GM12878 (cell line): ENCODE measurements at regions not wholly inside any gene's neighbourhood (a gene's known extent, or its start where the extent isn't known, plus 50 kb on each side); places are given as distances from the start of the nearest gene placed in this dataset.

Experiments
- ATAC-seq: fragments of 200-7000 bp; cut with Tn5 transposase; 3 replicates; pipeline ENCODE4 v1.9.1; 2020; ENCODE audit warnings: mild to moderate bottlenecking, moderate library complexity
- BruUV-seq: library from RNA; stranded (reverse); fragments of 400-500 nt; replicated peaks from 2 replicates; lab custom pipeline; 2021; lab: Mats Ljungman, UMichigan
- CTCF ChIA-PET: fragments of 300-600 bp; sonication (Branson Sonifier 250); formaldehyde crosslinking; extraction: SDS; loops from one replicate; lab custom pipeline; 2021; ENCODE audit warnings: inconsistent platforms; lab: Yijun Ruan, JAX
- POLR2A ChIA-PET: fragments of 350-600 bp; formaldehyde crosslinking; extraction: SDS; loops from one replicate; lab custom pipeline; 2021; ENCODE audit warnings: inconsistent platforms; lab: Charles Lee
- RAD21 ChIA-PET: fragments of 300-600 bp; sonication (Branson Sonifier 250); formaldehyde crosslinking; loops from one replicate; lab custom pipeline; 2023; ENCODE audit warnings: antibody characterized with exemption; ENCODE audit not compliant: unreplicated experiment; lab: Charles Lee
- SMC1A ChIA-PET: fragments of 300-600 bp; sonication (Branson Sonifier 250); formaldehyde crosslinking; loops from one replicate; lab custom pipeline; 2023; ENCODE audit not compliant: unreplicated experiment, uncharacterized antibody; lab: Charles Lee
- DNase-seq: peaks from one replicate; pipeline ENCODE4 v3.0.0-alpha.2; 2011; ENCODE audit warnings: low read depth, low spot score
- FAIRE-seq: peaks from 3 replicates; lab custom pipeline; 2011; peaks lifted over from hg19 to GRCh38; lab: Jason Lieb, UNC
- H2AFZ ChIP-seq: 2 replicates; pipeline ENCODE4 v1.6.0; 2011; ENCODE audit warnings: low read depth, low read length, control low read depth; ENCODE audit not compliant: control insufficient read depth
- H3K27ac ChIP-seq: 2 replicates; pipeline ENCODE4 v1.5.1; 2011; ENCODE audit warnings: control low read depth; ENCODE audit not compliant: control insufficient read depth, insufficient read depth
- H3K27me3 ChIP-seq, 2 experiments: replicated peaks in 1 of 2; 2 replicates each; pipeline versions ENCODE4 v1.6.0 to v1.6.1; 2011; ENCODE audit warnings: low read length in 1 of 2; ENCODE audit not compliant: control insufficient read depth in 2 of 2, insufficient read depth in 2 of 2
- H3K36me3 ChIP-seq, 2 experiments: 2 replicates each; pipeline ENCODE4 v1.5.1; 2011; ENCODE audit warnings: low read length in 1 of 2; ENCODE audit not compliant: control insufficient read depth in 2 of 2, insufficient read depth in 2 of 2
- H3K4me1 ChIP-seq: 2 replicates; pipeline ENCODE4 v1.6.1; 2011; ENCODE audit warnings: mild to moderate bottlenecking, low read length, moderate library complexity, mixed read lengths; ENCODE audit not compliant: control insufficient read depth, insufficient read depth
- H3K4me2 ChIP-seq: 2 replicates; pipeline ENCODE4 v1.6.0; 2011; ENCODE audit warnings: control low read depth; ENCODE audit not compliant: control insufficient read depth, insufficient read depth
- H3K4me3 ChIP-seq: fragments of 200-600 bp; sonication (generic); 2 replicates; pipeline ENCODE4 v1.5.1; 2016
- H3K79me2 ChIP-seq: 2 replicates; pipeline ENCODE4 v1.6.0; 2011; ENCODE audit warnings: low read length; ENCODE audit not compliant: control insufficient read depth, insufficient read depth
- H3K9ac ChIP-seq: 2 replicates; pipeline ENCODE4 v1.8.0; 2011; ENCODE audit warnings: low read length, control low read depth, mixed read lengths; ENCODE audit not compliant: control insufficient read depth, insufficient read depth
- H3K9me3 ChIP-seq: replicated peaks from 3 replicates; pipeline ENCODE4 v1.5.1; 2011; ENCODE audit warnings: mild to moderate bottlenecking, low read length; ENCODE audit not compliant: control insufficient read depth, insufficient read depth
- H4K20me1 ChIP-seq: 2 replicates; pipeline ENCODE4 v1.6.0; 2011; ENCODE audit not compliant: control insufficient read depth, insufficient read depth
- BMI1 ChIP-seq: fragments of 450-650 bp; IDR thresholded peaks from 2 replicates; pipeline ENCODE4 v1.6.1; 2016; ENCODE audit warnings: mild to moderate bottlenecking, moderate library complexity, borderline replicate concordance
- CBX3 ChIP-seq: fragments of 200-600 bp; sonication (generic); IDR thresholded peaks from 2 replicates; pipeline ENCODE4 v1.6.1; 2016; ENCODE audit warnings: low read depth, borderline replicate concordance
- CHD1 ChIP-seq: IDR thresholded peaks from 2 replicates; pipeline ENCODE4 v1.6.1; 2012; ENCODE audit warnings: low read depth, low read length, improper control_type of control experiment
- ETV6 ChIP-seq, 2 experiments: fragments of 450-650 bp in 1 of 2; IDR thresholded peaks in 1 of 2; conservative IDR thresholded peaks in 1 of 2; 2 replicates each; pipeline ENCODE4 v1.6.1; 2014; ENCODE audit warnings: antibody characterized with exemption in 1 of 2, borderline replicate concordance in 1 of 2, low read depth in 1 of 2, mild to moderate bottlenecking in 1 of 2, moderate library complexity in 1 of 2
- NFIC ChIP-seq: IDR thresholded peaks from 2 replicates; pipeline ENCODE4 v1.6.1; 2012; ENCODE audit warnings: low read depth, mild to moderate bottlenecking, inconsistent platforms, low read length, moderate library complexity
- RBBP5 ChIP-seq: fragments of 200-600 bp; sonication (generic); conservative IDR thresholded peaks from 2 replicates; pipeline ENCODE4 v1.6.1; 2016
- RUNX3 ChIP-seq: IDR thresholded peaks from 2 replicates; pipeline ENCODE4 v1.6.1; 2012; ENCODE audit warnings: low read length, inconsistent platforms
- SMARCA5 ChIP-seq: fragments of 450-650 bp; IDR thresholded peaks from 2 replicates; pipeline ENCODE4 v1.6.1; 2017; ENCODE audit warnings: mild to moderate bottlenecking
- STAT1 ChIP-seq: fragments of 450-650 bp; conservative IDR thresholded peaks from 2 replicates; pipeline ENCODE4 v1.6.1; 2014; ENCODE audit warnings: antibody characterized with exemption, mild to moderate bottlenecking
- STAT3 ChIP-seq: IDR thresholded peaks from 2 replicates; pipeline ENCODE4 v1.6.1; 2011; ENCODE audit warnings: low read depth, low read length, improper control_type of control experiment
- ZNF384 ChIP-seq: IDR thresholded peaks from 2 replicates; pipeline ENCODE4 v1.6.1; 2012; ENCODE audit warnings: low read depth, mild to moderate bottlenecking, low read length, improper control_type of control experiment, borderline replicate concordance
- WGBS: methylation state at CpG from one replicate; pipeline ENCODE4 v1.1.6; 2016; ENCODE audit warnings: low lambda C conversion rate; ENCODE audit not compliant: insufficient replicate concordance, insufficient coverage; ENCODE audit errors: missing lambda C conversion rate; 5-methylcytosine and 5-hydroxymethylcytosine counted together
- in situ Hi-C: fragments of 300-500 bp; cut with MboI; formaldehyde crosslinking; loops from 9 replicates; pipeline ENCODE4 v1.14.3; 2018; ENCODE audit warnings: mixed read lengths
- intact Hi-C: fragments of 100-400 bp; cut with micrococcal nuclease; formaldehyde crosslinking; loops from one replicate; pipeline ENCODE4 v1.14.2; 2022; ENCODE audit not compliant: unreplicated experiment
- TF ChIP-seq, protein P1 (sequence below): IDR thresholded peaks from 2 replicates; pipeline ENCODE4 v1.6.1; 2011; ENCODE audit warnings: low read depth, mild to moderate bottlenecking, low read length, moderate library complexity, borderline replicate concordance; ENCODE audit errors: extremely low read depth
- TF ChIP-seq, protein P2 (sequence below): IDR thresholded peaks from 2 replicates; pipeline ENCODE4 v1.6.1; 2012; ENCODE audit warnings: improper control_type of control experiment, low read depth, low read length; ENCODE audit not compliant: insufficient replicate concordance

DNA sequence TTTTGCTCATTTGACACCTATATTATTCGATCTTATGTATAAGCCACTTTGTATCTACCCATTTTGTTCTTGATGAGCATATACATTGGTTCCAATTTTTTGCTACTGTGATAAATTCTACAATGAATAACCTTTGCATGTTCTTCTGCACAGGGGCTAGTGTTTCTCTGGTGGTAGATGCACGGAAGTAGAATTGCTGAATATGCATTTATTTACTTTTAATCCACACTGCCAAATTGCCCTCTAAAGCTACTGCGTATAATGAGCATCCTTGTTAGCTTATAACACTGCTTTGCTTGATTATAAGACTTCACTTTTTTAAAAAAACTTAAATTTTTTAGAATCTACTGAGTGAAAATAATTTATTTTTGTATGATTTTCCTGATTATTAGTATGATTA lies 84.2 kb upstream of the PIAS1 start:
- POLR2A ChIA-PET, result interaction anchor here (0.6 kb wide), 1 partner anchor 22 kb away, joined by 3 read pairs; no protein-coding TSS in a partner anchor
- H3K27me3 ChIP-seq, result no peaks in the 10 kb centered on the region
- H3K27ac ChIP-seq, result no peak overlapping the region
- SMC1A ChIA-PET, result no interaction called here
- H3K36me3 ChIP-seq, result no peaks in the 10 kb centered on the region
- ATAC-seq (no peak), DNase-seq (no peak), FAIRE-seq (no peak)
- intact Hi-C loops (no loop called here), in situ Hi-C loops (no loop called here)
- peaks cover 14% of the 10 kb centered on the region for H3K4me1 ChIP-seq
- H3K79me2 ChIP-seq, result no peaks in the 10 kb centered on the region
- H3K9ac ChIP-seq, result no peak overlapping the region
- no TSS peak for BruUV-seq
- WGBS, result 52% methylated on average over 3 of the region's 3 CpGs
- H4K20me1 ChIP-seq, result no peaks in the 10 kb centered on the region
- TF ChIP-seq, protein P1, sequence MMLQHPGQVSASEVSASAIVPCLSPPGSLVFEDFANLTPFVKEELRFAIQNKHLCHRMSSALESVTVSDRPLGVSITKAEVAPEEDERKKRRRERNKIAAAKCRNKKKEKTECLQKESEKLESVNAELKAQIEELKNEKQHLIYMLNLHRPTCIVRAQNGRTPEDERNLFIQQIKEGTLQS, result no peak
- no peaks in the 10 kb centered on the region; the same call in 2 of the 3 replicates for H3K9me3 ChIP-seq
- CTCF ChIA-PET, result no interaction called here
- no peak overlapping the region for H2AFZ ChIP-seq
- RAD21 ChIA-PET, result no interaction called here
- H3K4me3 ChIP-seq, result no peak overlapping the region
- no peak overlapping the region for H3K4me2 ChIP-seq

DNA sequence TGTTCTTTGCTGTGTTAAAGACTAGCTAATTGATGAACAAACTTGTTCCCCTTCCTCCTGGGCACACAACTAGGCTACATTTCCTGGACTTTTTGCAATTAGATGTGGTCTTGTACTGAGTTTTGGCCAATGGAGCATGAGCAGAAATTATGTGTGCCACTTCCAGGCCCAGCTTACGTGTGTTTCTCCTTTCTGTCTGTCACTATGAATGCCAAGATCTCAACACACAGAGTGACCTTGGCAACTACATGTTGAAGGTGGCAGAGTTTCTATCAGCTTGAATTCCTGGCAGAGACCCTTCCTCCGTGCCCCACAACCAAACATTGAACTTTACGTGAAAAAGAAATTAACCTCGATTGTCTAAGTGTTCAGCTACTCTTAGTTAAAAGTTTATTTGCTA lies 81.7 kb upstream of the PIAS1 start:
- WGBS, result 59% methylated on average over 4 of the region's 4 CpGs
- H3K9ac ChIP-seq, result no peak overlapping the region
- no peaks in the 10 kb centered on the region for H3K79me2 ChIP-seq
- SMC1A ChIA-PET, result interaction anchor here (1.1 to 1.7 kb wide), 2 partner anchors 24 to 35 kb away, joined by 3 to 7 read pairs; no protein-coding TSS in a partner anchor
- no peak overlapping the region for H3K4me2 ChIP-seq
- BruUV-seq, result no TSS peak
- H3K27ac ChIP-seq, result no peak overlapping the region
- H3K27me3 ChIP-seq, result no peaks in the 10 kb centered on the region
- no peak for DNase-seq
- no peaks in the 10 kb centered on the region for H3K36me3 ChIP-seq
- no peak for ATAC-seq
- intact Hi-C loops, result no loop called here
- no peak overlapping the region for H2AFZ ChIP-seq
- H4K20me1 ChIP-seq, result no peaks in the 10 kb centered on the region
- peaks cover 14% of the 10 kb centered on the region for H3K4me1 ChIP-seq
- RAD21 ChIA-PET, result interaction anchor here (1.4 kb wide), 1 partner anchor 22 kb away, joined by 3 read pairs; no protein-coding TSS in a partner anchor
- CTCF ChIA-PET, result interaction anchor here (1.1 to 1.2 kb wide), 2 partner anchors 10 to 109 kb away, joined by 3 to 4 read pairs; no protein-coding TSS in a partner anchor
- H3K4me3 ChIP-seq, result no peak overlapping the region
- no peaks in the 10 kb centered on the region; the same call in 2 of the 3 replicates for H3K9me3 ChIP-seq
- no peak for FAIRE-seq
- POLR2A ChIA-PET, result no interaction called here
- in situ Hi-C loops, result no loop called here
- TF ChIP-seq CBX3 (no peak), CHD1 (no peak), STAT1 (no peak), ETV6 (conservative IDR thresholded peaks at IDR 0.05 in 1 of 2, IDR thresholded peaks at IDR 0.05 in 1 of 2; ENCODE audit: borderline replicate concordance in 1 of 2, low read depth in 1 of 2) (no peak), RBBP5 (no peak), SMARCA5 (no peak), STAT3 (no peak), BMI1 (no peak), ZNF384 (no peak), NFIC (no peak), RUNX3 (no peak)
- TF ChIP-seq, protein P2, sequence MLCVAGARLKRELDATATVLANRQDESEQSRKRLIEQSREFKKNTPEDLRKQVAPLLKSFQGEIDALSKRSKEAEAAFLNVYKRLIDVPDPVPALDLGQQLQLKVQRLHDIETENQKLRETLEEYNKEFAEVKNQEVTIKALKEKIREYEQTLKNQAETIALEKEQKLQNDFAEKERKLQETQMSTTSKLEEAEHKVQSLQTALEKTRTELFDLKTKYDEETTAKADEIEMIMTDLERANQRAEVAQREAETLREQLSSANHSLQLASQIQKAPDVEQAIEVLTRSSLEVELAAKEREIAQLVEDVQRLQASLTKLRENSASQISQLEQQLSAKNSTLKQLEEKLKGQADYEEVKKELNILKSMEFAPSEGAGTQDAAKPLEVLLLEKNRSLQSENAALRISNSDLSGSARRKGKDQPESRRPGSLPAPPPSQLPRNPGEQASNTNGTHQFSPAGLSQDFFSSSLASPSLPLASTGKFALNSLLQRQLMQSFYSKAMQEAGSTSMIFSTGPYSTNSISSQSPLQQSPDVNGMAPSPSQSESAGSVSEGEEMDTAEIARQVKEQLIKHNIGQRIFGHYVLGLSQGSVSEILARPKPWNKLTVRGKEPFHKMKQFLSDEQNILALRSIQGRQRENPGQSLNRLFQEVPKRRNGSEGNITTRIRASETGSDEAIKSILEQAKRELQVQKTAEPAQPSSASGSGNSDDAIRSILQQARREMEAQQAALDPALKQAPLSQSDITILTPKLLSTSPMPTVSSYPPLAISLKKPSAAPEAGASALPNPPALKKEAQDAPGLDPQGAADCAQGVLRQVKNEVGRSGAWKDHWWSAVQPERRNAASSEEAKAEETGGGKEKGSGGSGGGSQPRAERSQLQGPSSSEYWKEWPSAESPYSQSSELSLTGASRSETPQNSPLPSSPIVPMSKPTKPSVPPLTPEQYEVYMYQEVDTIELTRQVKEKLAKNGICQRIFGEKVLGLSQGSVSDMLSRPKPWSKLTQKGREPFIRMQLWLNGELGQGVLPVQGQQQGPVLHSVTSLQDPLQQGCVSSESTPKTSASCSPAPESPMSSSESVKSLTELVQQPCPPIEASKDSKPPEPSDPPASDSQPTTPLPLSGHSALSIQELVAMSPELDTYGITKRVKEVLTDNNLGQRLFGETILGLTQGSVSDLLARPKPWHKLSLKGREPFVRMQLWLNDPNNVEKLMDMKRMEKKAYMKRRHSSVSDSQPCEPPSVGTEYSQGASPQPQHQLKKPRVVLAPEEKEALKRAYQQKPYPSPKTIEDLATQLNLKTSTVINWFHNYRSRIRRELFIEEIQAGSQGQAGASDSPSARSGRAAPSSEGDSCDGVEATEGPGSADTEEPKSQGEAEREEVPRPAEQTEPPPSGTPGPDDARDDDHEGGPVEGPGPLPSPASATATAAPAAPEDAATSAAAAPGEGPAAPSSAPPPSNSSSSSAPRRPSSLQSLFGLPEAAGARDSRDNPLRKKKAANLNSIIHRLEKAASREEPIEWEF, result no peak
